ENCODE measurements at regions not wholly inside any gene's neighbourhood (a gene's known extent, or its start where the extent isn't known, plus 50 kb on each side); places are given as distances from the start of the nearest gene placed in this dataset.
A peak's percentile ranks its signal among the peaks of the same experiment; 100 is the strongest.

DNA sequence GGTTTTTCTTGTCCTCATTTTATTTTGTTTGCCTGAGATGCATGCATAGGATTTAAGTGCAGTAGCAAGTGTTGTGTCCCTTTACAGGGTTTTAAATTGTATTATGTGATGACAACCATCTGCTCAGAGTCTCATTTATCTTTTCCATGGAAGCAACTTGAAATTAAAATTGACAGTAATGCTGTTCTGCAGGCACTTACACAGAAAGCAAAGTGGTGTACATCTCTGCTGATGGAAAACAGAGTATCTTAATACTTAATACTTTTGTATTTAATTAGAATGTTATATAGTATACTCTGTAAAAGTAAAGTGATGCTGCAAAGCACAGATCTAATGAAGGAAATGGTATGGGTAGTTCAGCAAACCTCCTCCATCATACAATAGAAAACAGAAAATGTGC is 482.9 kb downstream of the POM121L12 start:
- Histone ChIP-seq H3K9me2 (ENCODE audit: insufficient read depth, low read length) (no peaks in the 10 kb centered on the region), H3K79me2 (replicated peaks; ENCODE audit: insufficient read depth, low read length) (no peaks in the 10 kb centered on the region), H3F3A (ENCODE audit: insufficient read depth, low read length, poor library complexity, severe bottlenecking) (no peaks in the 10 kb centered on the region), H3K4me3 (ENCODE audit: low read length) (no peak overlapping the region), H3K9me3 (ENCODE audit: low read length) (no peaks in the 10 kb centered on the region), H3K36me3 (ENCODE audit: insufficient read depth, low read length) (no peaks in the 10 kb centered on the region), H3K9ac (ENCODE audit: low read length) (no peak overlapping the region), H3K27ac (ENCODE audit: low read length) (no peak overlapping the region), H3K27me3 (ENCODE audit: insufficient read depth, low read depth, low read length) (no peaks in the 10 kb centered on the region), H3K4me2 (ENCODE audit: low read length) (no peak overlapping the region), H2AFZ (ENCODE audit: low read depth, low read length) (no peak overlapping the region), H4K20me1 (ENCODE audit: insufficient read depth) (no peaks in the 10 kb centered on the region)
- TF ChIP-seq EZH2 (IDR thresholded peaks at IDR 0.05; ENCODE audit: borderline replicate concordance, insufficient read depth, low read length, poor library complexity, severe bottlenecking) (no peak), POLR2AphosphoS5 (IDR thresholded peaks at IDR 0.05) (peak; percentile 35), EP300 (conservative IDR thresholded peaks at IDR 0.05; ENCODE audit: poor library complexity, severe bottlenecking) (peak; percentile 21)

DNA sequence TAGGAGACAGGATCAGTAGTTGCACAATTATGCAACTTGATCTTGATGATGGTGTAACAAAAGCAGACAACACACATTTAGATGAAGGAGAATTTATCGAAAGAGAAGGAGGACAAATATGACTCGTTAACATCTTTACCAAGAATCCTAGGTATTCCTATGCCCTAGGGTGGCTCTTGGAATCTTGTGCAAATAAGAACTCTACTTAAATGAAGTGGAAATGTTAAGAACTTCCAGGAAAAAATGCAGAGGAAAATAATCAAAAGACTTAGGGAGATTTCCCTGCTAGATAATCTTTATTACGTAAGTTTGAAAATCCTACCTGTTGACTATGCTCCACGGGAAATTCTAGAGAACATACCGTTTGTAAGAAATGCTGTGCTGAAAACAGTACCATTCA is 485.4 kb downstream of the POM121L12 start:
- Histone ChIP-seq H3K79me2 (replicated peaks; ENCODE audit: insufficient read depth, low read length) (no peaks in the 10 kb centered on the region), H3K9me3 (ENCODE audit: low read length) (no peaks in the 10 kb centered on the region), H3K4me3 (ENCODE audit: low read length) (no peak overlapping the region), H3K4me2 (ENCODE audit: low read length) (no peak overlapping the region), H2AFZ (ENCODE audit: low read depth, low read length) (no peak overlapping the region), H3K27me3 (ENCODE audit: insufficient read depth, low read depth, low read length) (no peaks in the 10 kb centered on the region), H4K20me1 (ENCODE audit: insufficient read depth) (no peaks in the 10 kb centered on the region), H3K36me3 (ENCODE audit: insufficient read depth, low read length) (no peaks in the 10 kb centered on the region), H3F3A (ENCODE audit: insufficient read depth, low read length, poor library complexity, severe bottlenecking) (no peaks in the 10 kb centered on the region), H3K9ac (ENCODE audit: low read length) (no peak overlapping the region), H3K27ac (ENCODE audit: low read length) (no peak overlapping the region), H3K9me2 (ENCODE audit: insufficient read depth, low read length) (no peaks in the 10 kb centered on the region)
- TF ChIP-seq SMC3 (conservative IDR thresholded peaks at IDR 0.05; ENCODE audit: poor library complexity): no peak
- TF ChIP-seq POLR2AphosphoS5 (IDR thresholded peaks at IDR 0.05): no peak
- TF ChIP-seq, protein P1, sequence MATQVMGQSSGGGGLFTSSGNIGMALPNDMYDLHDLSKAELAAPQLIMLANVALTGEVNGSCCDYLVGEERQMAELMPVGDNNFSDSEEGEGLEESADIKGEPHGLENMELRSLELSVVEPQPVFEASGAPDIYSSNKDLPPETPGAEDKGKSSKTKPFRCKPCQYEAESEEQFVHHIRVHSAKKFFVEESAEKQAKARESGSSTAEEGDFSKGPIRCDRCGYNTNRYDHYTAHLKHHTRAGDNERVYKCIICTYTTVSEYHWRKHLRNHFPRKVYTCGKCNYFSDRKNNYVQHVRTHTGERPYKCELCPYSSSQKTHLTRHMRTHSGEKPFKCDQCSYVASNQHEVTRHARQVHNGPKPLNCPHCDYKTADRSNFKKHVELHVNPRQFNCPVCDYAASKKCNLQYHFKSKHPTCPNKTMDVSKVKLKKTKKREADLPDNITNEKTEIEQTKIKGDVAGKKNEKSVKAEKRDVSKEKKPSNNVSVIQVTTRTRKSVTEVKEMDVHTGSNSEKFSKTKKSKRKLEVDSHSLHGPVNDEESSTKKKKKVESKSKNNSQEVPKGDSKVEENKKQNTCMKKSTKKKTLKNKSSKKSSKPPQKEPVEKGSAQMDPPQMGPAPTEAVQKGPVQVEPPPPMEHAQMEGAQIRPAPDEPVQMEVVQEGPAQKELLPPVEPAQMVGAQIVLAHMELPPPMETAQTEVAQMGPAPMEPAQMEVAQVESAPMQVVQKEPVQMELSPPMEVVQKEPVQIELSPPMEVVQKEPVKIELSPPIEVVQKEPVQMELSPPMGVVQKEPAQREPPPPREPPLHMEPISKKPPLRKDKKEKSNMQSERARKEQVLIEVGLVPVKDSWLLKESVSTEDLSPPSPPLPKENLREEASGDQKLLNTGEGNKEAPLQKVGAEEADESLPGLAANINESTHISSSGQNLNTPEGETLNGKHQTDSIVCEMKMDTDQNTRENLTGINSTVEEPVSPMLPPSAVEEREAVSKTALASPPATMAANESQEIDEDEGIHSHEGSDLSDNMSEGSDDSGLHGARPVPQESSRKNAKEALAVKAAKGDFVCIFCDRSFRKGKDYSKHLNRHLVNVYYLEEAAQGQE (IDR thresholded peaks at IDR 0.05; ENCODE audit: borderline replicate concordance): no peak
- no peak for TF ChIP-seq EZH2 (IDR thresholded peaks at IDR 0.05; ENCODE audit: borderline replicate concordance, insufficient read depth, low read length, poor library complexity, severe bottlenecking)
- no peak for TF ChIP-seq RAD21 (conservative IDR thresholded peaks at IDR 0.05)
- TF ChIP-seq EP300 (conservative IDR thresholded peaks at IDR 0.05; ENCODE audit: poor library complexity, severe bottlenecking): no peak
- TF ChIP-seq, protein P2, sequence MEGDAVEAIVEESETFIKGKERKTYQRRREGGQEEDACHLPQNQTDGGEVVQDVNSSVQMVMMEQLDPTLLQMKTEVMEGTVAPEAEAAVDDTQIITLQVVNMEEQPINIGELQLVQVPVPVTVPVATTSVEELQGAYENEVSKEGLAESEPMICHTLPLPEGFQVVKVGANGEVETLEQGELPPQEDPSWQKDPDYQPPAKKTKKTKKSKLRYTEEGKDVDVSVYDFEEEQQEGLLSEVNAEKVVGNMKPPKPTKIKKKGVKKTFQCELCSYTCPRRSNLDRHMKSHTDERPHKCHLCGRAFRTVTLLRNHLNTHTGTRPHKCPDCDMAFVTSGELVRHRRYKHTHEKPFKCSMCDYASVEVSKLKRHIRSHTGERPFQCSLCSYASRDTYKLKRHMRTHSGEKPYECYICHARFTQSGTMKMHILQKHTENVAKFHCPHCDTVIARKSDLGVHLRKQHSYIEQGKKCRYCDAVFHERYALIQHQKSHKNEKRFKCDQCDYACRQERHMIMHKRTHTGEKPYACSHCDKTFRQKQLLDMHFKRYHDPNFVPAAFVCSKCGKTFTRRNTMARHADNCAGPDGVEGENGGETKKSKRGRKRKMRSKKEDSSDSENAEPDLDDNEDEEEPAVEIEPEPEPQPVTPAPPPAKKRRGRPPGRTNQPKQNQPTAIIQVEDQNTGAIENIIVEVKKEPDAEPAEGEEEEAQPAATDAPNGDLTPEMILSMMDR (IDR thresholded peaks at IDR 0.05; ENCODE audit: poor library complexity, severe bottlenecking): no peak
- TF ChIP-seq TAF1 (IDR thresholded peaks at IDR 0.05; ENCODE audit: low read depth): no peak
- TF ChIP-seq MXI1 (conservative IDR thresholded peaks at IDR 0.05; ENCODE audit: poor library complexity, severe bottlenecking): no peak

Data from neural cell (in vitro differentiated cells).